ENCODE measurements at regions not wholly inside any gene's neighbourhood (a gene's known extent, or its start where the extent isn't known, plus 50 kb on each side); places are given as distances from the start of the nearest gene placed in this dataset.
A peak's percentile ranks its signal among the peaks of the same experiment; 100 is the strongest.

- no peak for DNase-seq (ENCODE audit: low spot score)
- intact Hi-C loops (cut with DNase I) = no loop called here
Observed at GRCh38 chr1:94629259-94630181, 88.0 kb upstream of the F3 start.

DNA sequence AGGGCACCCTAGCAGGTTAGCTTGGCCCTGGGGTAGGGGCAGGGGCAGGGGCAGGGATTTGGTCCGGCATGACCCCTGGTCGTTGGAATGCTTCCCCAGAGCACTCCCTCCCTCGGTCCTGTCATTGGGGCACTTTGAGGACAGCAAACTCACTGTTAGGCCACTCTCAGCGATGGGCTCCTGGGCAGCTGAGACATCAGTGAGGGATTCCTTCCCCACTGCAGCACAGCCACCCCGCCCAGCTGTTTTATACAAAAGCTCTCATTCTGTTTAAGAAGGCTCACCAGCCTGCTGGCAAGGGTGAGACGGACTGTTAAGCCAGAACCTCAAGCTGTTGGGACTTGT is 86.9 kb upstream of the F3 start:
- no peak for DNase-seq (ENCODE audit: low spot score)
- intact Hi-C loops (cut with DNase I) = no loop called here

DNA sequence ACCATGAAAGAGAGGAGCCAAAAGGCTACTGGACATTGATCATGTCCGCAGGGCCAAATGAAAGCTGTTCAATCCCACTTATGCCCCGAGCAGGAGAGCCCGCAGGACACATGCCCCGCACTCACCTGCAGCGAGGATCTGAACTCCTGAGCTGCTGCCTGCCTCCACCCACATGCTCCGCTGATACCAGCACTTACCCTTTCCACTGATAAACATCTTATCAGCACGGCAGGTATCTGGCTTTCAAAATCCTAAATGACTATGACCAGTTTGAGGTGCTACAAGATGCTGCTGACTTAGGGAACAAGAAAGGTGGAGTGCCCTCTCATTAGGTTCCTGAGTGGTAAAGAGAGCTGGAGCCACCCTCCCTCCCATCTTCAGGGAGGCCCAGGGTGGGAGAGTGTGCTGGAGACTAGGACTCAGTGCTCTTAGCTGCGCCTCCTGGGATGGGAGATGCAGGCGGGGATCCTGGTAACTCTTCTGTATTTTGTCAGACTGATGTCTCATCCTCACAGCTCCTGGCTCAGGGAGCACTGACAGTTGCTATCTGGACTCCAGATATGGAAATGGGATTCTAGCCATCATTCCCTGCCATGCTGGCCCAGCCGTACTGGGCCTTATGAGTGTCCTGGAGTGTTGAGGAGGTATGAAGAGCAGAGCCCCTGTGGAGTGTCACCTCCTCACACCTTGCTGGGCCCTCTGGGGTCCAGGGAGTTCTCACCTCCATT is 86.4 kb upstream of the F3 start:
- intact Hi-C loops (cut with DNase I) = no loop called here
- no peak for DNase-seq (ENCODE audit: low spot score)

DNA sequence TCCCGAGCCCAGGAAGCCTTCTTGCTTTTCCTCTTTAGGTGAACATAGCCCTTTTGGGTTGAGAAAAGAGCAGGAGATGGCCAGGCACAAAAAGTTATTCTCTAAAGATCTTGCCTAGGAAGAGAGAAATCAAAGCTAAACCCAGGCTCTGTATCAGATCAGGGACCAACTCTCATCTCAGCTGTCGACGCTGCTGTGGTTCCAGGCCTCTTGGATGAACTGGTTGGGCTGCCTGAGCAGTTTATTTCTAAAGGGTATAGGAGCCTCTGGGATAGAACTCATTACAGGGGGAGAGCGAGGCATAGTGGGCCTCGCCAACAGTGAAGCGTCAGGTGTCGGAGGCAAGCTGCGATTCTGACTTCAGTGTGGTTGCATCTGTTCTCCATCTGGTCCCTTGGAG is 82.6 kb upstream of the F3 start:
- intact Hi-C loops (cut with DNase I) = no loop called here

DNA sequence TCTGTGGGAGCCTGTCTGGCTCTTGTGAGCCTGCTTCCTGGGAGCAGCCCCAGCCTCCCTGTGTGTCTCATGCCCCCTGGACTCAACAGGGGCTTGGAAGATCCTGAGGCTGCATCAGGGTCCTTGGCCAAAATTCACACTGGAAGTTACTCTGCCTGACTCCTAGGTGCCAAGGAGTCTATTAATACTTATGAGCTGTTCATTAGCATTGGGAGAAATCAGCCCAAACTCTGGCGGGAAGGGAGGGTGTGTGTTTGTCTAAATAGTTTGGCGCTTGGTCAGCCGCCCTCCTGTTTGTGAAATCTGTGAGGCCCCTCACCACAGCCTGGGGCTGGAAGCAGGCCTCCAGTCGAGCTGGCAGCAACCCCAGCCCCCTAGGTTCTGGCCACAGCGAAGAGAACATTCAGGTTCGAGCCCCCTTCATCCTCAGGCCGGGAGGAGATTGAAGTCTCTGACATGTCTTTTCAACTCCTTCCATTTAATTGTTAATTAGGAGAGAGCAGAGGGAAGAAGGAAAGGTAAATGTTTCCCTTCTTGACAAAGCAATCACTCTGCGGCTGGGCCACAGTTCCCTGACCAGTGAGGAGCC is 82.1 kb upstream of the F3 start:
- peak; percentile 79 for DNase-seq (ENCODE audit: low spot score)
- intact Hi-C loops (cut with DNase I) = no loop called here

More for the DNA sequence above, 82.6 kb upstream of the F3 start:
- no peak for DNase-seq (ENCODE audit: low spot score)

DNA sequence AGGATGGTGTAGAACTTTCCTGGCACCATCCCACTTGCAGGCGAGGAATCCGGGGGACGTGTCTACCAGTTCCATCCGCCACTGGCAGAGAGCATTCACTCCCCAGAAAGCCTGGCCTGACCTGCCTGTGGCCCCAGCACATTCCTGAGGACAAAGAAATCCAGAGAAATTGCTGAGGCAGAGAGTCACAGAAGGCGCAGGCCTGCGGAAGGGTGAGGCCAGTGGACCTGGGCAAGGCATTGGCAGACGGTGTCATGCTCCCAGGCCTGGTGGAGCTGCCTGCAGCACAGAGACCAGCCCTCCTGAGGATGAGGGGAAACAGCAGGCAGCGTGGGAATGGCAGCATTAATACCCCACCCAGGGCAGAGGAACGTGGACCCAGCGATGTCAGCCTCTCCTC is 81.2 kb upstream of the F3 start:
- no peak for DNase-seq (ENCODE audit: low spot score)

GRCh38 chr1:94621802-94622201 is 80.2 kb upstream of the F3 start:
- intact Hi-C loops (cut with DNase I) = no loop called here
- no peak for DNase-seq (ENCODE audit: low spot score)

More for the DNA sequence above, 81.2 kb upstream of the F3 start:
- intact Hi-C loops (cut with DNase I) = no loop called here

DNA sequence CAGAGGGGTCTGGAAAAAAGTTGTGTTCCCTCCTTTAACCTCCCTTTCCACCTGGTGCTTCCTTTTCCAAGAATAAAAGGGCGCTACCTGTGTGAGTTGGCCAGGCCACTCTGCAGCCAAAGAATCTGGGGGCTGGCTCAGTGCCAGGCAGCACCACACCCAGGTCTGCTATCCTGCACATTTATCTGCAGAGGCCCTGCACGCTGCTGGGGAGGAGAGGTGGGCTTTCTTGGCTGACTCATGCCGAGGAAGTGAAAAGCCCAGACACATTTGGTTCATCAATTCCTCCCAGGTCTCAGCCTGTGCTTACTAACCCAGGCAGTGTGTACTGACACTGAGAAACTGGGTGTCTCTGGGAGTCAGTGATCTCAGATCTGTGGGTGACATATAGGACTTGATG is 79.8 kb upstream of the F3 start:
- intact Hi-C loops (cut with DNase I) = no loop called here
- no peak for DNase-seq (ENCODE audit: low spot score)

DNA sequence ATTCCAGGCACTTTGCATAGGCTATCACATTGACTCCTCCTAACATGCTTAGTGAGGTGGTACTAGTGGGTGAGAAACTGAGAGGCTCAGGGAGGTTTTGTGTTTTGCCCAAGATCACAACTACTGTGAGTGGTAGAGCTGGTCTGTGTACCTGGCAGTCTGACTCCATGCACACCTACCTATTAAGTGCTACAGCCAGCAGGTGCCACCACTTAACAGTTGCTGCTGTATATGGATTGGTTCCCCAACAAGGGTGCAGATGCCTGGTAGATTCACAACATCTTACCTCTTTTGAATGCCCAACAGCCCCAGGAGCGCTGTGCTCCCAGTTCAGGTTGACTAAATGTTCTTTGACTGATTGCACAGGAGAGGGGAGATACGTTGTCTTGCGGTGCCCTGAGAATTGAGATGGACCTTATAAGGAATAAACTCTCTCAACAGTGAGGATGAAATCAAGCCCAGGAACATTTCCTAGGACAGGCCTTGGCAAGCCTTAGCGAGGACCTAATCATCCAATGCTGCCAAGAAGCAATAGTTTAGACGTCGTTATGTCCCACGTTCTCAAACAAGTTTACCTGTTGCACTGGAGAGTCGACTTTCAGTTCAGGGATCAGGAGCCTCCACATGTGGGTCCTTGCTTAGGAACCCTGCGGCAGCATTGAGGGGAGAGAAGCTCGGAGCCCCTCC is 78.9 kb upstream of the F3 start:
- intact Hi-C loops (cut with DNase I) = no loop called here
- DNase-seq (ENCODE audit: low spot score) = no peak

- intact Hi-C loops (cut with DNase I) = no loop called here
- DNase-seq (ENCODE audit: low spot score) = no peak
Observed at GRCh38 chr1:94619731-94620130, 78.2 kb upstream of the F3 start.

DNA sequence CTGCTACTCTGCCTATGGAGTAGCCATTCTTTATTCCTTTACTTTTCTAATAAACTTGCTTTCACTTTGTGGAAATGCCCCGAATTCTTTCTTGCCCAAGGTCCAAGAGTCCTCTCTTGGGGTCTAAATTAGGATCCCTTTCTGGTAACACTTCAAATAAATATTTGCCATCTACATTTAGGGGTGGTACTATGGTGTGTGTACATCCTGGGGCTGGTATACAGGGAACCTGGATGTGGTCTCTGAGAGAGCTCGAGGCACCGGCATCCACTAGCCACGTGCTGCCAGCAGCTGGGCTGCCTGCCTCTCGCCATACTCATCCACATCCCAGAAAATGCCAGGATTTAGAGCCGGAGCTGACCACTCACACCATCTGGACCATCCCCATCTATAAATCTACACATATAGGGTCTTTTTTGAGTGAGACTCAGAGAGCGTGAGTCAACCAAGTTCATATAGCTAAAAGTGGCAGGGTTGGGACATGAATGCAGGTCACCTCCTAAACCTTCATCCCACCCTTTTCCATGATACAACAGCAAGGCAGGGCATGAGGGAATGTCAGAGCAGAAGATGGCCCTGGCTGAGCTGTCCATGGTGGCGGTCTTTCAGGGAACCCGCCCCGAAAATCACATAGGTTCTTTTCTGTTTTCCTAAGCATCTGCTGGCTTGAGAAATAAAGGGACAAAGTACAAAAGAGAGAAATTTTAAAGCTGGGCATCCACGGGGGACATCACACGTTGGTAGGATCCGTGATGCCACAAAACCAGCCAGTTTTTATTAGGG is 76.6 kb upstream of the F3 start:
- intact Hi-C loops (cut with DNase I) = no loop called here
- DNase-seq (ENCODE audit: low spot score) = no peak

GRCh38 chr1:94617134-94617805 is 75.7 kb upstream of the F3 start:
- intact Hi-C loops (cut with DNase I) = no loop called here
- no peak for DNase-seq (ENCODE audit: low spot score)

DNA sequence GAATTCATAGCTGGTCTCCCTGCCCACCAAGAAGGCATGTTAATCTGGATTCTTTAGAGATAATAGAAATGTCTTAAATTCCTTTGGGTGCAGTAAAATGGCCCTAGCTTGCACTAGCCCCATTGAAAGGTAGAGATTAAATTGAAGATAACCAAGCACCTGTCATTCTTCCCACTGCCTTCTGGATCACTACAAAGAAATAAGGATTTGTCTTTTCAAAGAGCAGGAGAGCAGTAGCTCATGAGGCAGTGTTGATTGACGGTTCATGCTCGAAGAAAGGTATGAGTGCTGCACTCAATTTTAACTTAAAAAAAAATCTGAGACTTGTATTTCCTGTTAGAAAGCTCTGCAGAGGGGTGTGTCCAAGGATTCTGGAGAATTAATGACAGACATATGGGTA is 74.9 kb upstream of the F3 start:
- DNase-seq (ENCODE audit: low spot score) = no peak
- intact Hi-C loops (cut with DNase I) = no loop called here

DNA sequence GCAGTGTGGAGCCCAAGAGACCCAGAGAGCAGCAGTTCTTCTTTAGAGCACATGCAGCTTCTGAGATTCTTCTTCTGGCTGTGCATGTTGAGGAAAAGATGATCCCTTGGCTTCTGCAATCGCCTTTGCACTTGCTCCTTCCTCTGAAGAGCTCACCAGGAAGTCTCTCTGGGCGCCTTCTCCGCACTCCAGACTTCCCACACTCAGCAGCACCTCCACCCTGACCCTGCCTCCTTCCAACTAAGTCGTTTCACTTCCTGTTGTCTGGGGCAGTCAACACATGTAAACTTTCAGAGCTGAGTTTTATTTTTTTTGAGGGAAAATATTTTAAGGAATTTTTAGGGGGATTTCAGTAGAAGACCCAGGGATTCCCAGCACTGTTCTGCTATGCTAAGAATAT is 73.4 kb upstream of the F3 start:
- DNase-seq (ENCODE audit: low spot score) = no peak
- intact Hi-C loops (cut with DNase I) = loop anchor here in 1 of 2 donors (5.0 kb wide), 1 partner anchor 1753 kb away; no protein-coding TSS in a partner anchor

DNA sequence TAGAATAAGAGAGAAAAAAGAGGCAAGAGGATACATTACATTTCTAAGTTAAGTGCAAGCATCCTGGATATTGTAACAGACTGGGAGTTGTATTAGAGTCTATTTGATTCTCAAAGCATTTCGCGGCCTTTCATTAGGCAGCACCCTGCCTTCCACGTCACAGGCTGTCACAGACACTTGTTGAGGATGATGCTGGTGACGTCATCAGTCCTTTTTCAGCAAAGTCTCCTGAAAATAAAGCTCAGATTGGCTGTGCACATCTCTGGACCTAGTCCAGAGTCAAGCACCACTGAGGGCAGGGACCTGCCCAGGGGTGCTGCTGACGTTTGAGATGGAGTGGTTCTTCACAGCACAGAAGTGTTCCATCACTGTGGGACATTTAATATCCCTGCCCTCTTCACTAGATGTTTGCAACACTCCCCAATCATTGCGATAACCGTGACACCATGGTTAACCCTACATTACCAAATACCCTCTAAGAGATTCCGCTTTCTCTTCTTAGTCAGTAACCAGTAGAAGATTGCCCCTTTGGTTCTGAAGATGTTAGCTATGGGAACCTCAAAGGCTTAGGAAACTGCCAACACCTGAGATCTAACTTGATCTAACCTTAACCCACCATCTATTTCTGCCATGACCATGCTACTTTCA is 72.7 kb upstream of the F3 start:
- intact Hi-C loops (cut with DNase I) = loop anchor here in 1 of 2 donors (5.0 kb wide), 1 partner anchor 1752 kb away; no protein-coding TSS in a partner anchor
- no peak for DNase-seq (ENCODE audit: low spot score)

GRCh38 chr1:94612525-94613204 is 71.1 kb upstream of the F3 start:
- intact Hi-C loops (cut with DNase I) = loop anchor here in 1 of 2 donors (5.0 kb wide), 1 partner anchor 1750 kb away; no protein-coding TSS in a partner anchor
- DNase-seq (ENCODE audit: low spot score) = no peak

All from posterior vena cava (tissue), 2 donors.